MM.1S (cell line): ENCODE measurements at regions not wholly inside any gene's neighbourhood (a gene's known extent, or its start where the extent isn't known, plus 50 kb on each side); places are given as distances from the start of the nearest gene placed in this dataset.

Source experiments
- CTCF ChIP-seq: fragments of 300-600 bp; sonication (generic); IDR thresholded peaks from 2 replicates; pipeline ENCODE4 v1.5.1; 2016; ENCODE audit warnings: antibody characterized with exemption, low read length, mixed read lengths
- EZH2 ChIP-seq: fragments of 300-600 bp; sonication (generic); optimal IDR thresholded peaks from 2 replicates; pipeline ENCODE3; 2017; ENCODE audit warnings: low read depth, mild to moderate bottlenecking, antibody characterized with exemption, low read length, mixed read lengths

- TF ChIP-seq CTCF (no peak), EZH2 (no peak)
Measured at GRCh38 chr20:58103961-58104360, 124.5 kb downstream of the ANKRD60 start.
